ENCODE measurements at regions not wholly inside any gene's neighbourhood (a gene's known extent, or its start where the extent isn't known, plus 50 kb on each side); places are given as distances from the start of the nearest gene placed in this dataset.

GRCh38 chr9:126563556-126563955, 50.2 kb upstream of the LMX1B start:
- no peaks in the 10 kb centered on the region for H3K79me2 ChIP-seq (ENCODE audit: insufficient read depth, low read depth)
- TF ChIP-seq, protein P1, sequence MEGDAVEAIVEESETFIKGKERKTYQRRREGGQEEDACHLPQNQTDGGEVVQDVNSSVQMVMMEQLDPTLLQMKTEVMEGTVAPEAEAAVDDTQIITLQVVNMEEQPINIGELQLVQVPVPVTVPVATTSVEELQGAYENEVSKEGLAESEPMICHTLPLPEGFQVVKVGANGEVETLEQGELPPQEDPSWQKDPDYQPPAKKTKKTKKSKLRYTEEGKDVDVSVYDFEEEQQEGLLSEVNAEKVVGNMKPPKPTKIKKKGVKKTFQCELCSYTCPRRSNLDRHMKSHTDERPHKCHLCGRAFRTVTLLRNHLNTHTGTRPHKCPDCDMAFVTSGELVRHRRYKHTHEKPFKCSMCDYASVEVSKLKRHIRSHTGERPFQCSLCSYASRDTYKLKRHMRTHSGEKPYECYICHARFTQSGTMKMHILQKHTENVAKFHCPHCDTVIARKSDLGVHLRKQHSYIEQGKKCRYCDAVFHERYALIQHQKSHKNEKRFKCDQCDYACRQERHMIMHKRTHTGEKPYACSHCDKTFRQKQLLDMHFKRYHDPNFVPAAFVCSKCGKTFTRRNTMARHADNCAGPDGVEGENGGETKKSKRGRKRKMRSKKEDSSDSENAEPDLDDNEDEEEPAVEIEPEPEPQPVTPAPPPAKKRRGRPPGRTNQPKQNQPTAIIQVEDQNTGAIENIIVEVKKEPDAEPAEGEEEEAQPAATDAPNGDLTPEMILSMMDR (conservative IDR thresholded peaks at IDR 0.05; ENCODE audit: low read depth, low read length), result no peak
- peaks cover 23% of the 10 kb centered on the region for H3K27me3 ChIP-seq (ENCODE audit: insufficient read depth, low read depth)
- no peak overlapping the region for H3K9ac ChIP-seq
- H3K4me3 ChIP-seq (IDR thresholded peaks at IDR 0.05; ENCODE audit: insufficient read depth, low read depth, low read length), result no peak overlapping the region
- H3K4me2 ChIP-seq, result no peak overlapping the region
- H3K4me1 ChIP-seq (ENCODE audit: low read depth, poor library complexity, severe bottlenecking), result no peaks in the 10 kb centered on the region
- no peak overlapping the region for H3K27ac ChIP-seq
- no peaks in the 10 kb centered on the region for H4K20me1 ChIP-seq (ENCODE audit: insufficient read depth)
- H2AFZ ChIP-seq (ENCODE audit: low read depth), result no peak overlapping the region
- no peaks in the 10 kb centered on the region for H3K36me3 ChIP-seq (ENCODE audit: insufficient read depth)
